ENCODE measurements at regions not wholly inside any gene's neighbourhood (a gene's known extent, or its start where the extent isn't known, plus 50 kb on each side); places are given as distances from the start of the nearest gene placed in this dataset.
"Not testable (repeated sequence)": the region's sequence is repeated elsewhere in the genome, so short reads cannot be mapped to it uniquely, and the experiment has no call there.

- Histone ChIP-seq H3K4me3 (ENCODE audit: low read depth, low read length) (no peak overlapping the region), H3K27me3 (ENCODE audit: control insufficient read depth, insufficient read depth, low read length) (no peaks in the 10 kb centered on the region), H3K36me3 (ENCODE audit: control insufficient read depth, insufficient read depth, low read length) (no peaks in the 10 kb centered on the region)
- FAIRE-seq (peak; percentile 13), DNase-seq (ENCODE audit: low read depth) (no peak)
- TF ChIP-seq, protein P1, sequence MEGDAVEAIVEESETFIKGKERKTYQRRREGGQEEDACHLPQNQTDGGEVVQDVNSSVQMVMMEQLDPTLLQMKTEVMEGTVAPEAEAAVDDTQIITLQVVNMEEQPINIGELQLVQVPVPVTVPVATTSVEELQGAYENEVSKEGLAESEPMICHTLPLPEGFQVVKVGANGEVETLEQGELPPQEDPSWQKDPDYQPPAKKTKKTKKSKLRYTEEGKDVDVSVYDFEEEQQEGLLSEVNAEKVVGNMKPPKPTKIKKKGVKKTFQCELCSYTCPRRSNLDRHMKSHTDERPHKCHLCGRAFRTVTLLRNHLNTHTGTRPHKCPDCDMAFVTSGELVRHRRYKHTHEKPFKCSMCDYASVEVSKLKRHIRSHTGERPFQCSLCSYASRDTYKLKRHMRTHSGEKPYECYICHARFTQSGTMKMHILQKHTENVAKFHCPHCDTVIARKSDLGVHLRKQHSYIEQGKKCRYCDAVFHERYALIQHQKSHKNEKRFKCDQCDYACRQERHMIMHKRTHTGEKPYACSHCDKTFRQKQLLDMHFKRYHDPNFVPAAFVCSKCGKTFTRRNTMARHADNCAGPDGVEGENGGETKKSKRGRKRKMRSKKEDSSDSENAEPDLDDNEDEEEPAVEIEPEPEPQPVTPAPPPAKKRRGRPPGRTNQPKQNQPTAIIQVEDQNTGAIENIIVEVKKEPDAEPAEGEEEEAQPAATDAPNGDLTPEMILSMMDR (IDR thresholded peaks at IDR 0.05; ENCODE audit: insufficient read depth, low read length, severe bottlenecking), result no peak
Observed at GRCh38 chr12:58668233-58668632, 252.1 kb downstream of the LRIG3 start.

GRCh38 chr12:58668871-58669270 lies 251.4 kb downstream of the LRIG3 start:
- FAIRE-seq (no peak), DNase-seq (ENCODE audit: low read depth) (no peak)
- no peaks in the 10 kb centered on the region for H3K36me3 ChIP-seq (ENCODE audit: control insufficient read depth, insufficient read depth, low read length)
- TF ChIP-seq, protein P1 (IDR thresholded peaks at IDR 0.05; ENCODE audit: insufficient read depth, low read length, severe bottlenecking), result no peak
- no peak overlapping the region for H3K4me3 ChIP-seq (ENCODE audit: low read depth, low read length)
- H3K27me3 ChIP-seq (ENCODE audit: control insufficient read depth, insufficient read depth, low read length), result no peaks in the 10 kb centered on the region

DNA sequence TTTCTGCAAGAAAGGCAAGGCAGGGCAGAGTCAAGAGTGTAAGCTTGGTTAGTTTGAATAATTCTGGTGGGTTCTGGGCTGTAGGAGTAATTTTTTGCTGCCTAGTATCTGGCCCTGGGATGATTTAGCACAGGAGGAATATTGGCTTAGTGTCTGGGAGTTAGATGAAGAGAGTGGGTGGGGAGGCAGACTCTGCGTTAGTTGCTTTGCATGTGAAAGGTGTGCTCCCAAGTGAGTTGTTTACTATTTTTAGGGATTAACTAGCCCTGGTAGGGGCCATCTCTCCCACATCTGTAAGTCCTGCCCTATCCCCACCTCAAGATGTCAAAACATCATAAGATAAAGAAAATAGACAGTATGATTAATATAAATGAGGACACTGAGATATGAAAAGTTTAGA lies 249.7 kb downstream of the LRIG3 start:
- no peaks in the 10 kb centered on the region for H3K36me3 ChIP-seq (ENCODE audit: control insufficient read depth, insufficient read depth, low read length)
- no peak for FAIRE-seq
- TF ChIP-seq, protein P1 (IDR thresholded peaks at IDR 0.05; ENCODE audit: insufficient read depth, low read length, severe bottlenecking), result no peak

DNA sequence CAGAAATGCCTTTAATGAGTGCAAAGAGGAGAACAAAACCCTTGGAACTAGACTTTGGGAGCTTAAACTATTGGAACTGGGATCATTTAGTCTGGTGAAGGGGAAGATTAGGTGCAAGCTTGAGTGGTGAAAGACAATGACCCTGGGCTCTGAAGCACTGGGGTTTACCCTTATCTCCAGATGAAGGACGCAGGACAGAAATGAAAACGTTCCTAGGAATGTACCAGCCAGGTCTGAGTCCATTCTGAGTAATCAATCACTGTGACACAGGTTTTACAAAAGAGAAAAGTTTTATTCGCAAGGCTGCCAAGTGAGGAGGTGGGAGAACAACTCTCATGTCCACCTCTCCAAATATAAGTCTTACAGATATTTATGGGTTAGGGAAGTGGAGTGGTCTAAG lies 249.1 kb downstream of the LRIG3 start:
- H3K4me3 ChIP-seq (ENCODE audit: low read depth, low read length), result no peak overlapping the region
- TF ChIP-seq, protein P1 (IDR thresholded peaks at IDR 0.05; ENCODE audit: insufficient read depth, low read length, severe bottlenecking), result no peak
- DNase-seq (ENCODE audit: low read depth), result peak; percentile 4
- no peaks in the 10 kb centered on the region for H3K27me3 ChIP-seq (ENCODE audit: control insufficient read depth, insufficient read depth, low read length)
- FAIRE-seq, result no peak
- no peaks in the 10 kb centered on the region for H3K36me3 ChIP-seq (ENCODE audit: control insufficient read depth, insufficient read depth, low read length)

More for the DNA sequence above, 249.7 kb downstream of the LRIG3 start:
- no peak for DNase-seq (ENCODE audit: low read depth)
- Histone ChIP-seq H3K4me3 (ENCODE audit: low read depth, low read length) (no peak overlapping the region), H3K27me3 (ENCODE audit: control insufficient read depth, insufficient read depth, low read length) (no peaks in the 10 kb centered on the region)

DNA sequence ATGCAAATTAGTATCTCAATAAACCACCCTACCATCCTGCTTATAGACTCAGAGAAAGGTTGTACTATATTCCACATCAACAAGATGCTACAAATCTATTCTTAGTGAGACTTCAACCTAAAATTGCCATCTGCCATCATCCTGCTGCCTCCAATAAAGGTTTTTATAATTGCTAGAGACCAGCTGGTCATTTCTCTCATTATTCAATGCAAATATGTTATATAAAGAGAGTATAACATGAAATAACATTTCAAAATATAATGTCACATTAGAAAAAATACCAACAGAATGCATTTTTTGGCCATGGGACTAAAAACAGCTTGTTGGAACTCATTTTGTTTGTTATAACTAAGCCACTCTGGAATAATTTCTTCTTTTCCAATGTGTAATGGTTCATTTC lies 247.3 kb downstream of the LRIG3 start:
- TF ChIP-seq, protein P1 (IDR thresholded peaks at IDR 0.05; ENCODE audit: insufficient read depth, low read length, severe bottlenecking), result no peak
- Histone ChIP-seq H3K4me3 (ENCODE audit: low read depth, low read length) (no peak overlapping the region), H3K27me3 (ENCODE audit: control insufficient read depth, insufficient read depth, low read length) (no peaks in the 10 kb centered on the region), H3K36me3 (ENCODE audit: control insufficient read depth, insufficient read depth, low read length) (no peaks in the 10 kb centered on the region)
- DNase-seq (ENCODE audit: low read depth) (no peak), FAIRE-seq (no peak)

- DNase-seq (ENCODE audit: low read depth); H3K36me3 ChIP-seq (ENCODE audit: control insufficient read depth, insufficient read depth, low read length); H3K4me3 ChIP-seq (ENCODE audit: low read depth, low read length); H3K27me3 ChIP-seq (ENCODE audit: control insufficient read depth, insufficient read depth, low read length); FAIRE-seq: not testable (repeated sequence)
Observed at GRCh38 chr12:58677833-58678232, 242.5 kb downstream of the LRIG3 start.

Measured in bronchial epithelial cell (primary cell).